B cell (primary cell): ENCODE measurements at regions not wholly inside any gene's neighbourhood (a gene's known extent, or its start where the extent isn't known, plus 50 kb on each side); places are given as distances from the start of the nearest gene placed in this dataset.

Source experiments
- ATAC-seq: fragments of 200-7000 bp; cut with Tn5 transposase; one replicate; pipeline ENCODE4 v1.10.0; 2021; ENCODE audit warnings: low read depth, mild to moderate bottlenecking, moderate number of reproducible peaks, moderate library complexity
- CTCF ChIA-PET: fragments of 350-600 bp; sonication (Branson Sonifier 250); formaldehyde crosslinking; loops from one replicate; lab custom pipeline; 2021; ENCODE audit warnings: antibody characterized with exemption, inconsistent platforms; lab: Charles Lee
- POLR2A ChIA-PET: fragments of 350-600 bp; sonication (Branson Sonifier 250); formaldehyde crosslinking; loops from one replicate; lab custom pipeline; 2021; ENCODE audit warnings: antibody characterized with exemption; lab: Charles Lee
- DNase-seq: peaks from one replicate; pipeline ENCODE4 v3.0.0; 2013
- H2AFZ ChIP-seq: 2 replicates; pipeline ENCODE4 v1.6.1; 2012; ENCODE audit warnings: mild to moderate bottlenecking, low read depth, low read length; ENCODE audit not compliant: insufficient read depth, poor library complexity, severe bottlenecking
- H3K27ac ChIP-seq, 2 donors: 1 replicate in 1 of 2; 2 replicates in 1 of 2; pipeline ENCODE4 v1.5.1; 2012 to 2013; ENCODE audit warnings: low read length in 2 of 2, mild to moderate bottlenecking in 2 of 2, moderate library complexity in 1 of 2
- H3K27me3 ChIP-seq, 4 experiments: fragments of 200-600 bp in 1 of 4; sonication (generic) in 1 of 4; replicated peaks in 1 of 4; 1 replicate in 2 of 4; 2 replicates in 2 of 4; pipeline versions ENCODE4 v1.6.1 to v1.7.0; 2013 to 2016; ENCODE audit warnings: low read length in 3 of 4, mild to moderate bottlenecking in 2 of 4, mixed read lengths in 1 of 4, moderate library complexity in 1 of 4; ENCODE audit not compliant: insufficient read depth in 4 of 4, control insufficient read depth in 3 of 4; ENCODE audit errors: control extremely low read depth in 1 of 4
- H3K36me3 ChIP-seq, 2 experiments: replicated peaks in 1 of 2; 1 replicate in 1 of 2; 2 replicates in 1 of 2; pipeline versions ENCODE4 v1.6.1 to v1.7.1; 2013; ENCODE audit warnings: low read length in 1 of 2; ENCODE audit not compliant: insufficient read depth in 2 of 2, control insufficient read depth in 1 of 2; ENCODE audit errors: control extremely low read depth in 1 of 2, extremely low read depth in 1 of 2
- H3K4me1 ChIP-seq, 2 donors: fragments of 200-600 bp in 1 of 2; sonication (generic) in 1 of 2; 1 replicate in 1 of 2; 2 replicates in 1 of 2; pipeline versions ENCODE4 v1.5.1 to v1.6.1; 2013 to 2017; ENCODE audit warnings: low read length in 2 of 2; ENCODE audit not compliant: control insufficient read depth in 2 of 2, insufficient read depth in 2 of 2
- H3K4me2 ChIP-seq: replicated peaks from 2 replicates; pipeline ENCODE3; 2012; ENCODE audit warnings: mild to moderate bottlenecking, low read depth, low read length; ENCODE audit not compliant: poor library complexity, severe bottlenecking
- H3K4me3 ChIP-seq, 5 experiments: fragments of 200-600 bp in 1 of 5; sonication (generic) in 1 of 5; 1 replicate in 3 of 5; 2 replicates in 2 of 5; pipeline versions ENCODE4 v1.5.1 to v1.7.0; 2011 to 2016; ENCODE audit warnings: low read length in 4 of 5, mild to moderate bottlenecking in 4 of 5, low read depth in 2 of 5, control low read depth in 1 of 5, moderate library complexity in 1 of 5; ENCODE audit not compliant: insufficient read depth in 1 of 5; ENCODE audit errors: control extremely low read depth in 1 of 5, extremely low read depth in 1 of 5
- H3K79me2 ChIP-seq: fragments of 200-600 bp; sonication (generic); one replicate; pipeline ENCODE4 v1.6.0; 2016; ENCODE audit warnings: low read length; ENCODE audit not compliant: control insufficient read depth, insufficient read depth
- H3K9ac ChIP-seq: fragments of 200-600 bp; sonication (generic); 2 replicates; pipeline ENCODE4 v1.6.1; 2017; ENCODE audit warnings: mild to moderate bottlenecking, low read length, moderate library complexity
- H3K9me3 ChIP-seq, 3 donors: one replicate each; pipeline versions ENCODE4 v1.6.1 to v1.7.1; 2013; ENCODE audit warnings: low read length in 2 of 3; ENCODE audit not compliant: control insufficient read depth in 2 of 3, insufficient read depth in 1 of 3; ENCODE audit errors: control extremely low read depth in 1 of 3
- H4K20me1 ChIP-seq: 2 replicates; pipeline ENCODE4 v1.6.0; 2012; ENCODE audit warnings: mild to moderate bottlenecking, low read length; ENCODE audit not compliant: insufficient read depth, control insufficient read depth, poor library complexity, severe bottlenecking
- H3K27ac Mint-ChIP-seq: one replicate; pipeline ENCODE4 v1.8.0; 2021; ENCODE audit warnings: mixed read lengths
- H3K27me3 Mint-ChIP-seq: one replicate; pipeline ENCODE4 v1.8.0; 2021; ENCODE audit warnings: mixed read lengths
- H3K4me1 Mint-ChIP-seq: one replicate; pipeline ENCODE4 v1.8.0; 2021; ENCODE audit warnings: mixed read lengths
- H3K4me3 Mint-ChIP-seq: one replicate; pipeline ENCODE4 v1.8.0; 2021; ENCODE audit warnings: mixed read lengths
- H3K9me3 Mint-ChIP-seq: one replicate; pipeline ENCODE4 v1.8.0; 2022; ENCODE audit warnings: mixed read lengths; ENCODE audit not compliant: insufficient read depth
- EZH2 ChIP-seq: IDR thresholded peaks from 2 replicates; pipeline ENCODE4 v1.6.1; 2012; ENCODE audit warnings: borderline replicate concordance, low read depth, mild to moderate bottlenecking, moderate library complexity, low read length; ENCODE audit not compliant: insufficient read depth, poor library complexity, severe bottlenecking
- WGBS: methylation state at CpG from one replicate; pipeline ENCODE4 v1.1.5; 2013; ENCODE audit warnings: missing lambda C conversion rate; ENCODE audit not compliant: insufficient coverage; 5-methylcytosine and 5-hydroxymethylcytosine counted together
- intact Hi-C: fragments of 100-400 bp; cut with micrococcal nuclease; formaldehyde crosslinking; loops from one replicate; pipeline ENCODE4 v1.10.0; 2022
- TF ChIP-seq, protein P1 (sequence below): fragments of 200-600 bp; IDR thresholded peaks from one replicate; pipeline ENCODE4 v1.8.0; 2022; ENCODE audit warnings: antibody characterized with exemption, mild to moderate bottlenecking

DNA sequence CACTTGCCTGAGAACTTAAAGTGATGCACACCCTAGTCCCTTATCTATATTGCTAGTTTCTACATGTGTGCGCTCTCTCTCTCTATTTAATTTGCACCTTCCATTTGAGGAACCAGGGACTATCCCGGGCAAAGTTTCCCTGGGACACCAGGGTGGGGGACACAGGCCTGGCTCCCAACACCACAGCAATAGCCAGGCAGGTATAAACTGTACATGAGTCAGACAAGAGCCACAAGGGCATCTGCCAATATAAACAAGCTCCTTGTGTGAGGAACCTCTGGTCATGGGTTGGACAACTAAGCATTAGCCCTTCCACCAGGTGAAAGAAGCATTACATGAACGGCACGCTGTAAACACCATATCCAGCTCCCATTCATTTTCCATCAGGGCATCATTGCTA, 455.5 kb downstream of the STIM2 start:
- Histone ChIP-seq H3K36me3 (no peaks in the 10 kb centered on the region), H3K79me2 (no peaks in the 10 kb centered on the region), H3K9ac (no peak overlapping the region), H2AFZ (no peak overlapping the region), H3K4me2 (no peak overlapping the region), H3K4me1 (no peaks in the 10 kb centered on the region), H3K9me3 (no peaks in the 10 kb centered on the region), H3K4me3 (no peak overlapping the region), H3K27ac (no peak overlapping the region), H4K20me1 (no peaks in the 10 kb centered on the region), H3K27me3 (peaks cover 0 to 3% (median 0%) of the 10 kb centered on the region in 4 experiments)
- Mint-ChIP-seq H3K27me3 (no peaks in the 10 kb centered on the region), H3K9me3 (no peaks in the 10 kb centered on the region), H3K4me3 (no peak overlapping the region), H3K4me1 (no peaks in the 10 kb centered on the region), H3K27ac (no peak overlapping the region)
- ATAC-seq (no peak), DNase-seq (no peak)
- ChIA-PET CTCF (no interaction called here), POLR2A (no interaction called here)
- no peak for TF ChIP-seq EZH2
- TF ChIP-seq, protein P1, sequence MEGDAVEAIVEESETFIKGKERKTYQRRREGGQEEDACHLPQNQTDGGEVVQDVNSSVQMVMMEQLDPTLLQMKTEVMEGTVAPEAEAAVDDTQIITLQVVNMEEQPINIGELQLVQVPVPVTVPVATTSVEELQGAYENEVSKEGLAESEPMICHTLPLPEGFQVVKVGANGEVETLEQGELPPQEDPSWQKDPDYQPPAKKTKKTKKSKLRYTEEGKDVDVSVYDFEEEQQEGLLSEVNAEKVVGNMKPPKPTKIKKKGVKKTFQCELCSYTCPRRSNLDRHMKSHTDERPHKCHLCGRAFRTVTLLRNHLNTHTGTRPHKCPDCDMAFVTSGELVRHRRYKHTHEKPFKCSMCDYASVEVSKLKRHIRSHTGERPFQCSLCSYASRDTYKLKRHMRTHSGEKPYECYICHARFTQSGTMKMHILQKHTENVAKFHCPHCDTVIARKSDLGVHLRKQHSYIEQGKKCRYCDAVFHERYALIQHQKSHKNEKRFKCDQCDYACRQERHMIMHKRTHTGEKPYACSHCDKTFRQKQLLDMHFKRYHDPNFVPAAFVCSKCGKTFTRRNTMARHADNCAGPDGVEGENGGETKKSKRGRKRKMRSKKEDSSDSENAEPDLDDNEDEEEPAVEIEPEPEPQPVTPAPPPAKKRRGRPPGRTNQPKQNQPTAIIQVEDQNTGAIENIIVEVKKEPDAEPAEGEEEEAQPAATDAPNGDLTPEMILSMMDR = no peak
- 75% methylated on average over 4 of the region's 4 CpGs for WGBS
- intact Hi-C loops = no loop called here

DNA sequence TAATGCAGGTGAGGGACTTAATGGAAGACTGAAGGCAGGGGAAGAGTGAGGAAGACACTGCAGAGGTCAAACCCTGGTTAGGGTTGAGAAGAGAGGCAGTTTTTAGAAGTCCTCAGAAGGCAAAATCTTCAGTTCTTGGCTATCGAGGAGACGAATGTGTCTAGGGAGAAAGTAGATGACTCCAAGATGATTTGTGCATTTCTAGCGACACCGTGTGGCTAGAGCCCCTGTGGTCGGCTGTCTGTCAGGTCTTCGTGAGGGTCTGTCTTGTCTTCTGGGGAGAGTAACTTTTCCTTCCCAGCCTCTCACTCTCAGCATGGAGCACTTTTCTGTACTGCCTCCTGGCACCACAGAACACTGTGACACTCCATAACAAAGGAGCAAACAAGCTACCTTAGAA, 458.1 kb downstream of the STIM2 start:
- no peak for ATAC-seq
- POLR2A ChIA-PET = no interaction called here
- TF ChIP-seq, protein P1 = no peak
- no peak for TF ChIP-seq EZH2
- H3K9ac ChIP-seq = no peak overlapping the region
- H3K4me3 ChIP-seq = no peak overlapping the region
- no peak overlapping the region for H3K4me2 ChIP-seq
- peak; percentile 6 for DNase-seq
- Mint-ChIP-seq H3K9me3 (no peaks in the 10 kb centered on the region), H3K27me3 (no peaks in the 10 kb centered on the region), H3K4me3 (no peak overlapping the region), H3K4me1 (no peaks in the 10 kb centered on the region), H3K27ac (no peak overlapping the region)
- no peaks in the 10 kb centered on the region for H3K36me3 ChIP-seq
- H3K9me3 ChIP-seq = no peaks in the 10 kb centered on the region
- H3K79me2 ChIP-seq = no peaks in the 10 kb centered on the region
- H3K27me3 ChIP-seq = peaks cover 0 to 3% (median 0%) of the 10 kb centered on the region in 4 experiments
- CTCF ChIA-PET = interaction anchor here (1.0 kb wide), 1 partner anchor 270 kb away, joined by 3 read pairs; no protein-coding TSS in a partner anchor
- no peaks in the 10 kb centered on the region for H3K4me1 ChIP-seq
- 11% methylated on average over 4 of the region's 6 CpGs for WGBS
- intact Hi-C loops = no loop called here
- H4K20me1 ChIP-seq = no peaks in the 10 kb centered on the region
- H3K27ac ChIP-seq = no peak overlapping the region
- H2AFZ ChIP-seq = no peak overlapping the region
